Transverse colon (tissue), 3 donors: ENCODE measurements at regions not wholly inside any gene's neighbourhood (a gene's known extent, or its start where the extent isn't known, plus 50 kb on each side); places are given as distances from the start of the nearest gene placed in this dataset.

Experiments
- EP300 ChIP-seq: sonication (generic); formaldehyde crosslinking; IDR thresholded peaks from one replicate; pipeline ENCODE4 v1.6.1; 2017; ENCODE audit warnings: antibody characterized with exemption, low read depth
- POLR2A ChIP-seq: fragments of 450-650 bp; IDR thresholded peaks from one replicate; pipeline ENCODE4 v1.6.1; 2016; ENCODE audit warnings: antibody characterized with exemption, mild to moderate bottlenecking, moderate library complexity
- TF ChIP-seq, protein P1 (sequence below), 5 experiments: fragments of 200-600 bp in 3 of 5; fragments of 450-650 bp in 2 of 5; sonication (generic) in 3 of 5; IDR thresholded peaks; 1 replicate in 2 of 5; 2 replicates in 3 of 5; pipeline ENCODE4 v1.5.1; 2016 to 2017; ENCODE audit warnings: antibody characterized with exemption in 5 of 5, inconsistent platforms in 3 of 5, mild to moderate bottlenecking in 2 of 5, moderate library complexity in 1 of 5

DNA sequence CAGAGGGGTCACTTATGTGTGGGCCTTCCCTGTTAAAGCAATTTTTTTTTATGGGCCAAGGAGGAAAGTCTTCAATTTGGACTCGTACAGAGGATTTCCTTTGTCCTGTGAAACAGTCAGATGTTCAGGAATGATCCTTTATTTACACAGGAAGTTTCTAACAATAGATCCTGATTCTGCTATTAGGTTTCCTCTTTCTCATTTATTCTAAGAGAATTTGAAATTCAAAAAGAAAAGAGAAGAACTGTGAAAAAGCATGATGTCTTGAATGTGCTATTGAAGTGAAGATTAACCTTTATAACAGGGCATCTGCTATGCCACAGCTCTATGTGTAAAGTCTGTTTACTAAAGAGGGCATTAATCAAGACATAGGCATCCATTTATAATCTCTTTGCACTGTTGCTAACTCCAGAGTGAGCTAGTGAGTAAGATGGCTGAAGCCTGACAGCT is 105.3 kb upstream of the FAM98A start:
- TF ChIP-seq POLR2A, result no peak
- TF ChIP-seq, protein P1, sequence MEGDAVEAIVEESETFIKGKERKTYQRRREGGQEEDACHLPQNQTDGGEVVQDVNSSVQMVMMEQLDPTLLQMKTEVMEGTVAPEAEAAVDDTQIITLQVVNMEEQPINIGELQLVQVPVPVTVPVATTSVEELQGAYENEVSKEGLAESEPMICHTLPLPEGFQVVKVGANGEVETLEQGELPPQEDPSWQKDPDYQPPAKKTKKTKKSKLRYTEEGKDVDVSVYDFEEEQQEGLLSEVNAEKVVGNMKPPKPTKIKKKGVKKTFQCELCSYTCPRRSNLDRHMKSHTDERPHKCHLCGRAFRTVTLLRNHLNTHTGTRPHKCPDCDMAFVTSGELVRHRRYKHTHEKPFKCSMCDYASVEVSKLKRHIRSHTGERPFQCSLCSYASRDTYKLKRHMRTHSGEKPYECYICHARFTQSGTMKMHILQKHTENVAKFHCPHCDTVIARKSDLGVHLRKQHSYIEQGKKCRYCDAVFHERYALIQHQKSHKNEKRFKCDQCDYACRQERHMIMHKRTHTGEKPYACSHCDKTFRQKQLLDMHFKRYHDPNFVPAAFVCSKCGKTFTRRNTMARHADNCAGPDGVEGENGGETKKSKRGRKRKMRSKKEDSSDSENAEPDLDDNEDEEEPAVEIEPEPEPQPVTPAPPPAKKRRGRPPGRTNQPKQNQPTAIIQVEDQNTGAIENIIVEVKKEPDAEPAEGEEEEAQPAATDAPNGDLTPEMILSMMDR (IDR thresholded peaks at IDR 0.05), result no peak
- no peak for TF ChIP-seq EP300
